ENCODE measurements at regions not wholly inside any gene's neighbourhood (a gene's known extent, or its start where the extent isn't known, plus 50 kb on each side); places are given as distances from the start of the nearest gene placed in this dataset.

DNA sequence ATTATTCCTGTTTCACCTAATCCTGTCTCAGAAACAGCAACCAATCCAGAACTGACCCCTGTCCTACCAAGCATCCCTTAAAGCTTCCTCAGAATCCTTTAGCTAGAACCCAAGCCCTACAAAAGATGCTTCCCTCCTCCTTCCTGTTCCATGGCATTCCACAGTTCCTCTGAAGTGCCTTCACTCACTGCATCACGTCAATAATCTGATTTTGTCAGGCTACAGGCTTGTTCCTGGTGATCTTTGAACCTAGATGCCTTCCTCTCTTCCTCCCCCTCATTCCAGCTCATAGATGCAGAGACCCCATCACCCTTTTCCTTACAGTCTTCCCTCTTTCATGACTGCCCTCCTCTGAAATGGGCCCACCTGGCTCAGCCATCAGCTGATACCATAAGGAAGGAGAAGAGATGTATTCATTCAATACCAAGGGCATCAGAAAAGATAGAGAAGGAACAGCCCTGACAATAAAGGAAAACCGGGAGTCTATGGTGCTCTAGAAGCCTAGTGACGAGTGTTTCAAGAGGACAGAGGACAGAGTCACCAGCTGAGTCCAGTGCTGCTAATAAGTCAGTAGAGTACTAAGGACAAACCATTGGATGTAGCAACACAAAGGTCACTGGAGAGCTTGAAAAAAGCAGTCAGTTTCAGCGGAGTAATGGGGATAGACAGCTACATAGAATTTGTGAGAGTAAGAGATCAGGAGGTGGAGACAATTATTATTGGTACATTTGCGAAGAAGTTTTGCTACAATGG lies 62.5 kb upstream of the SPDEF start:
- ATAC-seq (ENCODE audit: low read depth) (no peak), DNase-seq (ENCODE audit: low spot score) (no peak)
- Histone ChIP-seq H3K4me1 (ENCODE audit: insufficient read depth, poor library complexity, severe bottlenecking) (no peaks in the 10 kb centered on the region), H3K36me3 (ENCODE audit: low read depth) (peaks cover 7% of the 10 kb centered on the region; the same call in 1 of the 2 replicates), H3K27me3 (ENCODE audit: insufficient read depth, poor library complexity, severe bottlenecking) (no peaks in the 10 kb centered on the region), H3K4me3 (ENCODE audit: severe bottlenecking) (no peak overlapping the region), H3K27ac (ENCODE audit: poor library complexity, severe bottlenecking) (no peak overlapping the region), H3K9me3 (ENCODE audit: severe bottlenecking) (no peaks in the 10 kb centered on the region)
- TF ChIP-seq, protein P1, sequence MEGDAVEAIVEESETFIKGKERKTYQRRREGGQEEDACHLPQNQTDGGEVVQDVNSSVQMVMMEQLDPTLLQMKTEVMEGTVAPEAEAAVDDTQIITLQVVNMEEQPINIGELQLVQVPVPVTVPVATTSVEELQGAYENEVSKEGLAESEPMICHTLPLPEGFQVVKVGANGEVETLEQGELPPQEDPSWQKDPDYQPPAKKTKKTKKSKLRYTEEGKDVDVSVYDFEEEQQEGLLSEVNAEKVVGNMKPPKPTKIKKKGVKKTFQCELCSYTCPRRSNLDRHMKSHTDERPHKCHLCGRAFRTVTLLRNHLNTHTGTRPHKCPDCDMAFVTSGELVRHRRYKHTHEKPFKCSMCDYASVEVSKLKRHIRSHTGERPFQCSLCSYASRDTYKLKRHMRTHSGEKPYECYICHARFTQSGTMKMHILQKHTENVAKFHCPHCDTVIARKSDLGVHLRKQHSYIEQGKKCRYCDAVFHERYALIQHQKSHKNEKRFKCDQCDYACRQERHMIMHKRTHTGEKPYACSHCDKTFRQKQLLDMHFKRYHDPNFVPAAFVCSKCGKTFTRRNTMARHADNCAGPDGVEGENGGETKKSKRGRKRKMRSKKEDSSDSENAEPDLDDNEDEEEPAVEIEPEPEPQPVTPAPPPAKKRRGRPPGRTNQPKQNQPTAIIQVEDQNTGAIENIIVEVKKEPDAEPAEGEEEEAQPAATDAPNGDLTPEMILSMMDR (IDR thresholded peaks at IDR 0.05; ENCODE audit: poor library complexity, severe bottlenecking) = no peak

DNA sequence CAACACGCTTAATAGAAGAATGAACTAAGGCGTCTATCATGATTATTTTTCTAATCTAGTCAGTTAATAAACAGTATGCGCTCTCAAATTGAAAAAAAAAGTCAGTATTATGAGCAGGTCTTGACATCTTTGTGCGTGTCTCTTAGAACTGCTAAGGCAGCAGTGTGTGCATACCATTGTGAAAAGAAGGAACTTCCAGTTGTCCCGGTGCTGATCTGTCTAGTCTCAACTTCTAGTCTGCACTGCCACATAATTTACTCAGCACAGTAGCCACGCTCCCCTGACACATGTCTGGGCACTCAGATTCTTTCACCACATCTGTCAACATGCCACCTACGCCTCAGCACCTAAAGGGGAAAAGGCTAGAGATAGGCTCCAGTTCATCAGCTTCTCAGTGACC lies 61.1 kb upstream of the SPDEF start:
- ATAC-seq (ENCODE audit: low read depth) = no peak
- Histone ChIP-seq H3K27ac (ENCODE audit: poor library complexity, severe bottlenecking) (no peak overlapping the region), H3K4me3 (ENCODE audit: severe bottlenecking) (no peak overlapping the region), H3K9me3 (ENCODE audit: severe bottlenecking) (no peaks in the 10 kb centered on the region), H3K36me3 (ENCODE audit: low read depth) (peaks cover 4% of the 10 kb centered on the region; the same call in 1 of the 2 replicates), H3K27me3 (ENCODE audit: insufficient read depth, poor library complexity, severe bottlenecking) (no peaks in the 10 kb centered on the region), H3K4me1 (ENCODE audit: insufficient read depth, poor library complexity, severe bottlenecking) (no peaks in the 10 kb centered on the region)
- no peak for DNase-seq (ENCODE audit: low spot score)
- TF ChIP-seq, protein P1 (IDR thresholded peaks at IDR 0.05; ENCODE audit: poor library complexity, severe bottlenecking) = no peak

DNA sequence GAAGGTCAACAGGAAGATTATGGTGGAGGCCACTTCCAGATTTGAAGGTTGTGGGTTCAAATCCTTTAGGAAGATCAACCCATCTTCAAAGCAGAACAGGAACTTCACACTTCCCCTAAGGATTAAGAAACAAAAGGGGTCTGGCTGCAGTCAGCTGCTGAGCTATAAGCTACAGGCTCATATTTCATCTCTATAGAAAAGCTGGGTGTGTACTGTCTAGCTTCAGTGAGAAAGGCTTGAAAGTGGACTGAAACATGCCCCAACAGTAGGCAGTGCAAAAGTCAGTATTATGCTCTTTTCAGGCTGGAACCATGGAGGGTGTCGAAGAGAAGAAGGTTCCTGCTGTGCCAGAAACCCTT lies 60.1 kb upstream of the SPDEF start:
- ATAC-seq (ENCODE audit: low read depth) = no peak
- DNase-seq (ENCODE audit: low spot score) = no peak
- no peak overlapping the region for H3K4me3 ChIP-seq (ENCODE audit: severe bottlenecking)

DNA sequence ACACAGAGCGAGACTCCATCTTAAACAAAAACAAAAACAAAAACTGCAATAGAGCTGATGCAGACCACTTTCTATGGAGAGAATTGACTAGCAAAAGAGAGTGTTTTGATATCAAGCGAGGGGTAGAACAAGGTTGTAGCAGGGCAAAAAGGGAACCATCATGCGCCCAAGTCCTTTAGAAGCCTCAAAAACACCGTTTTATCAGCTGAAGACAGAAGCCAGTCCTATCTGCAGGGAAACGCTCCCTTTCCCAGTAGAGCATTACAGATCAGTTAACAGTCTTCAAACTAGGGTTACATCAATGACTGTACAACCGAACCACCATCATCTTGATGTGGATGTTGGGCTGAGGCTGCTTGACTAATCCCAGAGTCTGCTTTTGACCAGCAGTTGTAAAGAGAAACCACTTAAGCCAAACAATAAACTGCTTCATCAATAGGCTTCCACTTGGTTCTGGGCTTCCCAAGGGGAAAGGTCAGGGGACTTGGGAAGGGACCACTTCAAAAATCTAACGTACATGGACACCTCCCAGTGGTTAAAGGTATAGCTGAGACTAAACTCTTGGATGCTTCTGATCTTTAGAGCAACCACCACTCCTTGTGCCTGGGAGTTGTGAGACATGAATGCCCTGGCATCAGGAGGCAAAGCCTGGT lies 59.6 kb upstream of the SPDEF start:
- Histone ChIP-seq H3K27me3 (ENCODE audit: insufficient read depth, poor library complexity, severe bottlenecking) (no peaks in the 10 kb centered on the region), H3K4me1 (ENCODE audit: insufficient read depth, poor library complexity, severe bottlenecking) (no peaks in the 10 kb centered on the region), H3K9me3 (ENCODE audit: severe bottlenecking) (no peaks in the 10 kb centered on the region), H3K27ac (ENCODE audit: poor library complexity, severe bottlenecking) (no peak overlapping the region), H3K4me3 (ENCODE audit: severe bottlenecking) (no peak overlapping the region), H3K36me3 (ENCODE audit: low read depth) (no peaks in the 10 kb centered on the region)
- no peak for DNase-seq (ENCODE audit: low spot score)
- no peak for ATAC-seq (ENCODE audit: low read depth)
- TF ChIP-seq, protein P1 (IDR thresholded peaks at IDR 0.05; ENCODE audit: poor library complexity, severe bottlenecking) = no peak

More for the DNA sequence above, 60.1 kb upstream of the SPDEF start:
- Histone ChIP-seq H3K36me3 (ENCODE audit: low read depth) (no peaks in the 10 kb centered on the region), H3K9me3 (ENCODE audit: severe bottlenecking) (no peaks in the 10 kb centered on the region), H3K4me1 (ENCODE audit: insufficient read depth, poor library complexity, severe bottlenecking) (no peaks in the 10 kb centered on the region), H3K27ac (ENCODE audit: poor library complexity, severe bottlenecking) (no peak overlapping the region), H3K27me3 (ENCODE audit: insufficient read depth, poor library complexity, severe bottlenecking) (no peaks in the 10 kb centered on the region)
- TF ChIP-seq, protein P1 (IDR thresholded peaks at IDR 0.05; ENCODE audit: poor library complexity, severe bottlenecking) = no peak
